Transverse colon (tissue), 4 donors: ENCODE measurements at regions not wholly inside any gene's neighbourhood (a gene's known extent, or its start where the extent isn't known, plus 50 kb on each side); places are given as distances from the start of the nearest gene placed in this dataset.

Experiments
- DNase-seq: peaks from one replicate; pipeline ENCODE4 v3.0.0-alpha.2; 2019
- H3K27ac ChIP-seq, 4 donors: fragments of 200-600 bp; sonication (generic); 2 replicates each; pipeline ENCODE4 v1.5.1; 2016 to 2018; ENCODE audit warnings: inconsistent platforms in 4 of 4
- H3K27me3 ChIP-seq: fragments of 200-600 bp; sonication (generic); 2 replicates; pipeline ENCODE4 v1.5.1; 2017; ENCODE audit warnings: inconsistent platforms
- H3K36me3 ChIP-seq, 4 donors: fragments of 200-600 bp; sonication (generic); 2 replicates each; pipeline ENCODE4 v1.5.1; 2017 to 2019; ENCODE audit warnings: inconsistent platforms in 4 of 4
- H3K4me1 ChIP-seq, 4 donors: fragments of 200-600 bp; sonication (generic); 2 replicates each; pipeline ENCODE4 v1.5.1; 2017 to 2020; ENCODE audit warnings: inconsistent platforms in 4 of 4
- H3K4me3 ChIP-seq, 4 donors: fragments of 200-600 bp; sonication (generic); 1 replicate in 1 of 4; 2 replicates in 3 of 4; pipeline versions ENCODE4 v1.5.1 to v1.6.1; 2017 to 2019; ENCODE audit warnings: inconsistent platforms in 4 of 4
- H3K9me3 ChIP-seq, 2 donors: fragments of 200-600 bp; sonication (generic); 2 replicates each; pipeline ENCODE4 v1.5.1; 2017 to 2019; ENCODE audit warnings: inconsistent platforms in 2 of 2
- EP300 ChIP-seq: sonication (generic); formaldehyde crosslinking; IDR thresholded peaks from one replicate; pipeline ENCODE4 v1.6.1; 2017; ENCODE audit warnings: antibody characterized with exemption, low read depth
- POLR2A ChIP-seq: fragments of 450-650 bp; IDR thresholded peaks from one replicate; pipeline ENCODE4 v1.6.1; 2016; ENCODE audit warnings: antibody characterized with exemption, mild to moderate bottlenecking, moderate library complexity
- POLR2AphosphoS5 ChIP-seq, 3 donors: sonication (generic); formaldehyde crosslinking; IDR thresholded peaks; one replicate each; pipeline ENCODE4 v1.6.1; 2016; ENCODE audit warnings: antibody characterized with exemption in 3 of 3
- WGBS, 2 donors: methylation state at CpG; one replicate each; pipeline ENCODE4 v1.1.5; 2018; ENCODE audit warnings: low coverage in 1 of 2; 5-methylcytosine and 5-hydroxymethylcytosine counted together
- in situ Hi-C, 4 donors: fragments of 200-750 bp; cut with MboI; loops; one replicate each; pipeline versions ENCODE4 v1.15.0 to v1.15.1; 2017; ENCODE audit warnings: low sequenced_read_pairs in 3 of 4, low pct_ligation_motif_present in 1 of 4, low pct_unique_long_range_greater_than_20kb in 1 of 4
- intact Hi-C: fragments of 100-400 bp; cut with DNase I; formaldehyde crosslinking; loops from one replicate; pipeline ENCODE4 v1.15.1; 2023; ENCODE audit warnings: low total_unique reads
- TF ChIP-seq, protein P1 (sequence below), 5 experiments: fragments of 200-600 bp in 3 of 5; fragments of 450-650 bp in 2 of 5; sonication (generic) in 3 of 5; IDR thresholded peaks; 1 replicate in 2 of 5; 2 replicates in 3 of 5; pipeline ENCODE4 v1.5.1; 2016 to 2017; ENCODE audit warnings: antibody characterized with exemption in 5 of 5, inconsistent platforms in 3 of 5, mild to moderate bottlenecking in 2 of 5, moderate library complexity in 1 of 5

DNA sequence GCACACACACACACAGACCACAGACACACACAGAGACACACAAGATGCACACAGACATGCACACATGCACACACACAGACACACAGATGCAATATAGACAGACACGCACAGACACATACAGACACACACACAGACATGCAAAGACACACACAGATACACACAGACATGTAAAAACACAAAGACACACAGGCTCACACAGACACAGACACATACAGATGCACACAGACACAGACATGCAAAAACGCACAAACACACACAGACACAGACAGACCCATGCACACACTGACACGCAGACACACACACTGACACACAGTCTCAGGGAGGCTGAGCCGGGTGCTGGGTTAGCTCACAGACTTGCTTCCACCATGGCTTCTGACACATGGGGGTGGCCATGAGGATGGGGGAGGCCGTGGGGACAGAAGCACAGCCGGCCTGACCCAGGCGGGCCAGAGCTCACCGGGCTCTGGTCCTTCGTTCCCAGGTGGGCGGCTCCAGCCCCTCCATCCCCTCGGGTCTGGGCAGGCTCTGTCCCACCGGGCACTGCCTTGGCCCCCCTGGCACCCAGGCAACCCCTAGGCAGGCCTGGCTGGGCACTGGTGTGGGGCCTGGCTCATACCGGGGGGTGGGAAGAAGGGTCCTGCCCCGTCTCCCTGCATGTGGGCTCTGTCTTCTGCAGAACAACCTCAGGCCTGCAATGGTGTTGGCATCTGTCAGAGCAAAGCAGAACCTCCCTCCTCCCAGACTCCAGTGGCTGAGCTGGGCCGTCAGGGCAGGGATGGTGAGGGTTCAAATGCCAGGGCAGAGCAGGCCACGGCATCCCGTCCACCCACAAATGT is 1489.5 kb downstream of the BRD1 start:
- Histone ChIP-seq H3K27ac (no peak overlapping the region), H3K4me3 (no peak overlapping the region), H3K9me3 (no peaks in the 10 kb centered on the region), H3K4me1 (no peaks in the 10 kb centered on the region), H3K27me3 (peaks cover 14% of the 10 kb centered on the region), H3K36me3 (no peaks in the 10 kb centered on the region)
- in situ Hi-C loops, result no loop called here
- TF ChIP-seq, protein P1, sequence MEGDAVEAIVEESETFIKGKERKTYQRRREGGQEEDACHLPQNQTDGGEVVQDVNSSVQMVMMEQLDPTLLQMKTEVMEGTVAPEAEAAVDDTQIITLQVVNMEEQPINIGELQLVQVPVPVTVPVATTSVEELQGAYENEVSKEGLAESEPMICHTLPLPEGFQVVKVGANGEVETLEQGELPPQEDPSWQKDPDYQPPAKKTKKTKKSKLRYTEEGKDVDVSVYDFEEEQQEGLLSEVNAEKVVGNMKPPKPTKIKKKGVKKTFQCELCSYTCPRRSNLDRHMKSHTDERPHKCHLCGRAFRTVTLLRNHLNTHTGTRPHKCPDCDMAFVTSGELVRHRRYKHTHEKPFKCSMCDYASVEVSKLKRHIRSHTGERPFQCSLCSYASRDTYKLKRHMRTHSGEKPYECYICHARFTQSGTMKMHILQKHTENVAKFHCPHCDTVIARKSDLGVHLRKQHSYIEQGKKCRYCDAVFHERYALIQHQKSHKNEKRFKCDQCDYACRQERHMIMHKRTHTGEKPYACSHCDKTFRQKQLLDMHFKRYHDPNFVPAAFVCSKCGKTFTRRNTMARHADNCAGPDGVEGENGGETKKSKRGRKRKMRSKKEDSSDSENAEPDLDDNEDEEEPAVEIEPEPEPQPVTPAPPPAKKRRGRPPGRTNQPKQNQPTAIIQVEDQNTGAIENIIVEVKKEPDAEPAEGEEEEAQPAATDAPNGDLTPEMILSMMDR (IDR thresholded peaks at IDR 0.05), result no peak
- TF ChIP-seq EP300, result no peak
- no peak for TF ChIP-seq POLR2A
- TF ChIP-seq POLR2AphosphoS5 (IDR thresholded peaks at IDR 0.05), result no peak
- intact Hi-C loops, result no loop called here
- 88% methylated on average over 16 of the region's 17 CpGs; no CpG with 5 or more reads in 1 of the 2 donors for WGBS, 2 donors
- DNase-seq, result no peak

DNA sequence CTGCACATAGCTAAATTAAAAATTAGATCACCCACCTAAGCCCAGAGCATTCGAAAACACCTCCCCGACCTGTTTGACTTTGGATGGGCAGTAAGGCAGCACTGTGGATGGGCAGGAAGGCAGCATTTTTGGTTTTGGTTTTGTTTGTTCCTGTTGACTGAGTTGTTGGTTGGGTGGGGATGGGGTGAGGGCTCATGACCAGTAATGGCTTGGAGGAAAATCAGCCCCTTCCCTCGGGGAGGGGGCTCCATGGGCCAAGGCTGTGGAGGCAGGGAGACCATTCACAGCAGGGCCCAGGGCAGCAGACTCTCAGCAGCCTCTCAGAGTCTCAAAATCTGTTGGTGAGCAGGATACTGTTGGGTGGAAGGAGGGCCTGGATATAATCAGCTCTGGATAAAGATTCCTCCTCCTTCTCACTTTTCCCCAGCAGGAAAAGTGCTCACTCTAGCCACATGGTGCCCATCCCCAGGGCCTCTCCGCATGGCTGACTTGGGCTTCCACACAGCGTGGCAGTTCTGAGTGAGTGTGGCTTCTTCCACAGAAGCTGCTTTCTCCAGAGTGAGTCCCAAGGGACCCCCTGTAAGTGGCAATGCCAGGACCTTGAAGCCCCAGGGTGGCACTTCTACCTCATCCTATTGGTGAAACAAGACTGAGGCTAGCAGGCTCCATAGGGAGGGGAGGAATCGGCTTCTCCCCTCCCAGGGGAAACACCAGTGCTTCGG is 1491.2 kb downstream of the BRD1 start:
- Histone ChIP-seq H3K27ac (no peak overlapping the region), H3K9me3 (no peaks in the 10 kb centered on the region), H3K4me3 (no peak overlapping the region), H3K36me3 (no peaks in the 10 kb centered on the region), H3K27me3 (peaks cover 13% of the 10 kb centered on the region), H3K4me1 (no peaks in the 10 kb centered on the region)
- intact Hi-C loops (no loop called here), in situ Hi-C loops (no loop called here)
- TF ChIP-seq POLR2A, result no peak
- no peak for TF ChIP-seq EP300
- TF ChIP-seq POLR2AphosphoS5 (IDR thresholded peaks at IDR 0.05), result no peak
- TF ChIP-seq, protein P1 (IDR thresholded peaks at IDR 0.05), result no peak
- WGBS, 2 donors, result 33 to 77% methylated on average over 1 to 7 of the region's 7 CpGs
- no peak for DNase-seq

DNA sequence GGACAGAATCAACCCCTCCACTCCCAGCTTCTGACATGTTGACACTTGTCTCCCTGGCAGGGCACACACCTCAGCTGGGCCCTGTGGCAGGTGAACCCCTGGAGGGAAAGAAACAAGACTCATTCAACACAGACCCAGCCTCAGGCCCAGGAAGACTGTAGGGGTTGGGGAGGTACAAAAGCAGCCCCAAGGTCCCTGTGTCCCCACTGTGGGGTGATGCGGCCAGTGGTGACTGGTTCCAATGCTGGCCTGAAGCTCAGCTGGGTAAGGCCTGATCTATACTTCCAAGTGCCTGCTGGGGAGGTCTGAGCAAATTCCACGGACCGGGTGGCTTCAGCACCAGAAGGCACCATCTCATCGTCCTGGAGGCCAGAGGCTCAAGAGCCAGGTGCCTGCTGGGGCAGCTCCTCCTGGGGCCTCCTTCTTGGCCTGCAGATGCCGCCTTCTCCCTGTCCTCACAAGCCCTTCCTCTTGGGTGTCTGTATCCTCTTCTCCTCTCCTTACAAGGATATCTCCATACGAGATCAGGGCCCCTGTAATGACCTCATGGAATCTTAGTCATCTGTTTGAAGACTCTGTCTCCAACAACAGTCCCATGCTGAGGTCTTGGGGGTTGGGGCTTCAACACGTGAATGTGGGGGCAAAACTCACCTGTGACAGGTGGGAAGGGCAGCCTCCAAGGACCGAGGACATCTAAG is 1492.1 kb downstream of the BRD1 start:
- no peak for TF ChIP-seq EP300
- H3K4me3 ChIP-seq, result no peak overlapping the region
- in situ Hi-C loops (no loop called here), intact Hi-C loops (no loop called here)
- H3K27me3 ChIP-seq, result peaks cover 6% of the 10 kb centered on the region
- no peaks in the 10 kb centered on the region for H3K36me3 ChIP-seq
- no peak for DNase-seq
- 86% methylated on average over 8 of the region's 8 CpGs; no CpG with 5 or more reads in 1 of the 2 donors for WGBS, 2 donors
- H3K4me1 ChIP-seq, result no peaks in the 10 kb centered on the region
- no peaks in the 10 kb centered on the region for H3K9me3 ChIP-seq
- H3K27ac ChIP-seq, result no peak overlapping the region

GRCh38 chr22:48334971-48335370 is 1492.7 kb downstream of the BRD1 start:
- Histone ChIP-seq H3K27ac (no peak overlapping the region), H3K36me3 (no peaks in the 10 kb centered on the region), H3K27me3 (peaks cover under 1% of the 10 kb centered on the region), H3K4me3 (no peak overlapping the region), H3K9me3 (no peaks in the 10 kb centered on the region), H3K4me1 (no peaks in the 10 kb centered on the region)
- in situ Hi-C loops, result no loop called here
- TF ChIP-seq POLR2AphosphoS5 (IDR thresholded peaks at IDR 0.05), result no peak
- TF ChIP-seq, protein P1 (IDR thresholded peaks at IDR 0.05), result no peak
- TF ChIP-seq EP300, result no peak
- TF ChIP-seq POLR2A, result no peak
- DNase-seq, result no peak
- intact Hi-C loops, result no loop called here
- 89% methylated on average over 9 of the region's 10 CpGs; no CpG with 5 or more reads in 1 of the 2 donors for WGBS, 2 donors
